H1 (cell line): ENCODE measurements at regions not wholly inside any gene's neighbourhood (a gene's known extent, or its start where the extent isn't known, plus 50 kb on each side); places are given as distances from the start of the nearest gene placed in this dataset.

Source experiments
- CTCF ChIA-PET: fragments of 300-600 bp; sonication (Branson Sonifier 250); formaldehyde crosslinking; loops from one replicate; lab custom pipeline; 2021; ENCODE audit not compliant: partially characterized antibody; lab: Charles Lee
- POLR2A ChIA-PET: fragments of 300-600 bp; sonication (Branson Sonifier 250); formaldehyde crosslinking; loops from one replicate; lab custom pipeline; 2021; ENCODE audit warnings: inconsistent platforms; ENCODE audit not compliant: partially characterized antibody; lab: Charles Lee
- DNase-seq, 2 experiments: peaks; one replicate each; pipeline versions ENCODE4 v3.0.0 to v3.0.0-alpha.2; 2010 to 2022; ENCODE audit warnings: low spot score in 2 of 2, low read depth in 1 of 2, mixed read lengths in 1 of 2
- FAIRE-seq: peaks from 2 replicates; lab custom pipeline; 2011; peaks lifted over from hg19 to GRCh38; lab: Jason Lieb, UNC
- H2AFZ ChIP-seq: 2 replicates; pipeline ENCODE4 v1.8.1; 2012; ENCODE audit warnings: low read length, inconsistent platforms
- H2AK5ac ChIP-seq: 2 replicates; pipeline ENCODE4 v1.6.1; 2013; ENCODE audit warnings: low read depth, low read length
- H2BK120ac ChIP-seq: replicated peaks from 2 replicates; pipeline ENCODE3; 2013; ENCODE audit warnings: low read depth, low read length, inconsistent platforms
- H2BK12ac ChIP-seq: 2 replicates; pipeline ENCODE4 v1.6.1; 2013; ENCODE audit warnings: low read depth, low read length
- H2BK15ac ChIP-seq: 2 replicates; pipeline ENCODE4 v1.6.1; 2013; ENCODE audit warnings: low read length
- H2BK20ac ChIP-seq: 2 replicates; pipeline ENCODE4 v1.6.1; 2013; ENCODE audit warnings: low read length
- H2BK5ac ChIP-seq: 2 replicates; pipeline ENCODE4 v1.6.1; 2013; ENCODE audit warnings: low read depth, low read length
- H3K14ac ChIP-seq: 2 replicates; pipeline ENCODE4 v1.6.1; 2013; ENCODE audit warnings: inconsistent platforms; ENCODE audit not compliant: insufficient read length
- H3K18ac ChIP-seq: 2 replicates; pipeline ENCODE4 v1.6.1; 2013; ENCODE audit warnings: low read length; ENCODE audit errors: extremely low read depth
- H3K23ac ChIP-seq: 2 replicates; pipeline ENCODE4 v1.6.1; 2013; ENCODE audit warnings: inconsistent platforms; ENCODE audit not compliant: insufficient read length
- H3K23me2 ChIP-seq: 2 replicates; pipeline ENCODE4 v1.6.1; 2013; ENCODE audit warnings: low read depth, low read length
- H3K27ac ChIP-seq: 2 replicates; pipeline ENCODE4 v1.6.1; 2011; ENCODE audit warnings: low read depth, low read length, inconsistent platforms
- H3K27me3 ChIP-seq, 4 experiments: replicated peaks in 1 of 4; 1 replicate in 1 of 4; 2 replicates in 3 of 4; pipeline versions ENCODE4 v1.6.1 to v1.8.1; 2011 to 2013; ENCODE audit warnings: low read length in 3 of 4, mild to moderate bottlenecking in 3 of 4, inconsistent platforms in 2 of 4, mixed read lengths in 2 of 4, moderate library complexity in 1 of 4; ENCODE audit not compliant: control insufficient read depth in 3 of 4, insufficient read depth in 3 of 4; ENCODE audit errors: extremely low read depth in 1 of 4
- H3K36me3 ChIP-seq, 4 experiments: 2 replicates each; pipeline versions ENCODE4 v1.6.1 to v1.8.1; 2011 to 2013; ENCODE audit warnings: mild to moderate bottlenecking in 4 of 4, low read length in 3 of 4, moderate library complexity in 2 of 4, control low read depth in 1 of 4, inconsistent platforms in 1 of 4; ENCODE audit not compliant: insufficient read depth in 4 of 4, control insufficient read depth in 2 of 4
- H3K4ac ChIP-seq: replicated peaks from 2 replicates; pipeline ENCODE3; 2013; ENCODE audit warnings: low read length, low read depth, mixed read lengths, inconsistent platforms; ENCODE audit not compliant: insufficient read length
- H3K4me1 ChIP-seq, 4 experiments: replicated peaks in 1 of 4; 1 replicate in 1 of 4; 2 replicates in 3 of 4; pipeline versions ENCODE4 v1.6.1 to v1.8.1; 2011 to 2013; ENCODE audit warnings: low read length in 3 of 4, inconsistent platforms in 2 of 4, mixed read lengths in 1 of 4; ENCODE audit not compliant: insufficient read depth in 4 of 4, control insufficient read depth in 3 of 4
- H3K4me2 ChIP-seq, 2 experiments: 2 replicates each; pipeline versions ENCODE4 v1.6.1 to v1.8.1; 2011 to 2013; ENCODE audit warnings: low read depth in 2 of 2, low read length in 2 of 2, control low read depth in 1 of 2, inconsistent platforms in 1 of 2, mild to moderate bottlenecking in 1 of 2; ENCODE audit not compliant: insufficient read depth in 1 of 2
- H3K4me3 ChIP-seq, 4 experiments: fragments of 200-600, 300-600 bp in 1 of 4; sonication (generic), shearing (Covaris generic), sonication (Bioruptor Twin) in 1 of 4; 2 replicates each; pipeline versions ENCODE4 v1.5.1 to v1.8.1; 2011 to 2016; ENCODE audit warnings: low read length in 4 of 4, low read depth in 3 of 4, control low read depth in 2 of 4, inconsistent platforms in 2 of 4, mild to moderate bottlenecking in 2 of 4, mixed read lengths in 1 of 4, moderate library complexity in 1 of 4; ENCODE audit not compliant: insufficient read depth in 2 of 4; ENCODE audit errors: extremely low read depth in 1 of 4
- H3K56ac ChIP-seq: replicated peaks from 2 replicates; pipeline ENCODE3; 2013; ENCODE audit warnings: low read depth, mild to moderate bottlenecking, mixed read lengths, low read length, inconsistent platforms; ENCODE audit not compliant: insufficient read length
- H3K79me1 ChIP-seq: 2 replicates; pipeline ENCODE4 v1.6.1; 2013; ENCODE audit warnings: low read depth, low read length, control low read depth
- H3K79me2 ChIP-seq, 2 experiments: 2 replicates each; pipeline versions ENCODE4 v1.6.1 to v1.8.1; 2012 to 2013; ENCODE audit warnings: low read length in 2 of 2, mild to moderate bottlenecking in 2 of 2, inconsistent platforms in 1 of 2; ENCODE audit not compliant: insufficient read depth in 2 of 2, control insufficient read depth in 1 of 2
- H3K9ac ChIP-seq, 4 experiments: replicated peaks in 1 of 4; 1 replicate in 1 of 4; 2 replicates in 3 of 4; pipeline versions ENCODE4 v1.6.1 to v1.8.1; 2011 to 2013; ENCODE audit warnings: low read depth in 3 of 4, low read length in 3 of 4, control low read depth in 2 of 4, mild to moderate bottlenecking in 2 of 4, moderate library complexity in 2 of 4, inconsistent platforms in 1 of 4; ENCODE audit errors: extremely low read depth in 1 of 4
- H3K9me3 ChIP-seq, 2 experiments: 2 replicates each; pipeline versions ENCODE4 v1.6.1 to v1.8.1; 2012 to 2013; ENCODE audit warnings: mild to moderate bottlenecking in 2 of 2, moderate library complexity in 2 of 2, control low read depth in 1 of 2, inconsistent platforms in 1 of 2, low read depth in 1 of 2, low read length in 1 of 2, mixed read lengths in 1 of 2; ENCODE audit not compliant: insufficient read depth in 2 of 2
- H4K20me1 ChIP-seq, 2 experiments: replicated peaks in 1 of 2; 2 replicates each; pipeline versions ENCODE3 to v1.8.1; 2011 to 2013; ENCODE audit warnings: inconsistent platforms in 2 of 2, low read length in 2 of 2, mild to moderate bottlenecking in 1 of 2; ENCODE audit not compliant: insufficient read depth in 2 of 2, control insufficient read depth in 1 of 2
- H4K5ac ChIP-seq: 2 replicates; pipeline ENCODE4 v1.6.1; 2013; ENCODE audit warnings: low read length, low read depth, mixed read lengths, inconsistent platforms; ENCODE audit not compliant: insufficient read length
- H4K8ac ChIP-seq: 2 replicates; pipeline ENCODE4 v1.8.0; 2013; ENCODE audit warnings: mild to moderate bottlenecking, moderate library complexity, low read length, inconsistent platforms; ENCODE audit not compliant: insufficient read depth; ENCODE audit errors: extremely low read depth
- H4K91ac ChIP-seq: replicated peaks from 2 replicates; pipeline ENCODE3; 2013; ENCODE audit warnings: low read length, mixed read lengths, inconsistent platforms; ENCODE audit not compliant: insufficient read length
- BCL11A ChIP-seq, 2 experiments: IDR thresholded peaks; one replicate each; pipeline ENCODE4 v1.6.1; 2011; ENCODE audit warnings: low read depth in 2 of 2, low read length in 2 of 2, mild to moderate bottlenecking in 2 of 2
- CHD2 ChIP-seq: IDR thresholded peaks from 2 replicates; pipeline ENCODE4 v1.6.1; 2012; ENCODE audit warnings: low read length, improper control_type of control experiment
- EP300 ChIP-seq, 2 experiments: IDR thresholded peaks; 1 replicate in 1 of 2; 2 replicates in 1 of 2; pipeline ENCODE4 v1.6.1; 2011 to 2012; ENCODE audit warnings: low read depth in 2 of 2, low read length in 2 of 2, mild to moderate bottlenecking in 2 of 2, borderline replicate concordance in 1 of 2, inconsistent platforms in 1 of 2, moderate library complexity in 1 of 2
- EZH2 ChIP-seq: fragments of 200-600 bp; sonication (generic); IDR thresholded peaks from 2 replicates; pipeline ENCODE4 v1.7.1; 2012; ENCODE audit warnings: low read depth, mild to moderate bottlenecking, moderate library complexity, low read length, inconsistent platforms; ENCODE audit not compliant: severe bottlenecking
- JUN ChIP-seq: IDR thresholded peaks from 2 replicates; pipeline ENCODE4 v1.6.1; 2011; ENCODE audit warnings: low read depth, mild to moderate bottlenecking, improper control_type of control experiment, low read length
- KDM1A ChIP-seq: fragments of 200-600, 300-600 bp; sonication (generic); IDR thresholded peaks from 2 replicates; pipeline ENCODE4 v1.7.1; 2016; ENCODE audit warnings: mild to moderate bottlenecking, low read length, borderline replicate concordance
- KDM5A ChIP-seq: fragments of 200-600 bp; IDR thresholded peaks from 2 replicates; pipeline ENCODE4 v1.7.1; 2012; ENCODE audit warnings: mild to moderate bottlenecking, low read length, inconsistent platforms, mixed read lengths
- MAFK ChIP-seq: IDR thresholded peaks from 2 replicates; pipeline ENCODE4 v1.6.1; 2012; ENCODE audit warnings: low read depth, mild to moderate bottlenecking, improper control_type of control experiment, low read length
- RFX5 ChIP-seq: IDR thresholded peaks from 2 replicates; pipeline ENCODE4 v1.6.1; 2011; ENCODE audit warnings: low read depth, low read length, improper control_type of control experiment, borderline replicate concordance
- SP1 ChIP-seq: IDR thresholded peaks from 2 replicates; pipeline ENCODE4 v1.6.1; 2011; ENCODE audit warnings: low read depth, low read length
- SP4 ChIP-seq: IDR thresholded peaks from 2 replicates; pipeline ENCODE4 v1.6.1; 2012; ENCODE audit warnings: low read length, inconsistent platforms
- TAF1 ChIP-seq: IDR thresholded peaks from 2 replicates; pipeline ENCODE4 v1.6.1; 2011; ENCODE audit warnings: mild to moderate bottlenecking, low read depth, low read length
- ZNF274 ChIP-seq: IDR thresholded peaks from 2 replicates; pipeline ENCODE4 v1.7.0; 2012; ENCODE audit warnings: low read length, borderline replicate concordance; ENCODE audit errors: extremely low read depth
- WGBS, 2 experiments: shearing (Covaris generic) in 1 of 2; methylation state at CpG; one replicate each; pipeline versions ENCODE4 v1.1.6 to v1.1.7; 2013 to 2015; ENCODE audit warnings: low lambda C conversion rate in 2 of 2, mixed read lengths in 2 of 2, inconsistent platforms in 1 of 2, low coverage in 1 of 2, missing lambda C conversion rate in 1 of 2; ENCODE audit not compliant: insufficient replicate concordance in 2 of 2, insufficient coverage in 1 of 2, insufficient read length in 1 of 2; ENCODE audit errors: extremely low coverage in 1 of 2, missing lambda C conversion rate in 1 of 2; 5-methylcytosine and 5-hydroxymethylcytosine counted together
- TF ChIP-seq, protein P1 (sequence below): IDR thresholded peaks from 2 replicates; pipeline ENCODE4 v1.6.1; 2011; ENCODE audit warnings: low read length, improper control_type of control experiment

DNA sequence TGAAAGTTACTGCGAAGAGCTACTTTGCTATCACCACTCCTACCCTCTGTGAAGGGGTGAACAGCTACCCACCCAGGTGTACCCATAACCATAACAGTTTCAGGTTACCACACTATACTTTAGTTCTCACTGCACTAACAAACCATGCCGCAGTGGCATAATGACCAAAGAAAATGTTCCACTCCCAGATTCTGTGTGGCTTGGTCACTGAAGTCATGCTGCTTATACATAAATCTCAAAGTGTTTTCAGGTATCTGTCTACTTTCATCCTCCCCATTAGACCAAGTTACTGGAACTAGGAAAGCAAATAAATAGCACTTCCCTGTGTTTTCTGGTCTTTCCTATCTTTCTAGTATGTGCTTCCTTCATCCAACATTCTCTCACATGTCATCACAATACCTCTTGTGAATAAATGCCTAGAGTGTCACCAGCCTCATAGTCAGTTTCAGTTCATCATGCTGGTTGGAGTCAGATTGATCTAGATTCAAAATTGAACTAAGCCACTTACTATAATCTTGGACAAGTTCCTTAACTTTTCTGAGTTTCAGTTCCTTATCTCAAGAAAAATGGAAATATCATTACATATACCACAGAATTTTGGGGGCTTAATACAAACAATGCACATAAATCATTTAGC lies 293.6 kb downstream of the FSIP2 start:
- CTCF ChIA-PET, result no interaction called here
- H3K18ac ChIP-seq, result no peak overlapping the region
- no peaks in the 10 kb centered on the region for H3K9me3 ChIP-seq
- 91% methylated on average over 2 of the region's 2 CpGs; no CpG with 5 or more reads in 1 of the 2 experiments for WGBS, 2 experiments
- no peak overlapping the region for H2BK15ac ChIP-seq
- H3K4ac ChIP-seq, result no peak overlapping the region
- H3K79me1 ChIP-seq, result no peaks in the 10 kb centered on the region
- H3K4me3 ChIP-seq, result no peak overlapping the region
- no peak overlapping the region for H3K4me2 ChIP-seq
- no peak overlapping the region for H3K14ac ChIP-seq
- H2AK5ac ChIP-seq, result no peak overlapping the region
- no peak overlapping the region for H3K9ac ChIP-seq
- no peaks in the 10 kb centered on the region for H3K4me1 ChIP-seq
- H3K79me2 ChIP-seq, result no peaks in the 10 kb centered on the region
- H3K36me3 ChIP-seq, result no peaks in the 10 kb centered on the region
- no peaks in the 10 kb centered on the region for H3K23me2 ChIP-seq
- H4K8ac ChIP-seq, result no peak overlapping the region
- POLR2A ChIA-PET, result interaction anchor here (0.6 kb wide), 1 partner anchor 16 kb away, joined by 3 read pairs; no protein-coding TSS in a partner anchor
- H2BK20ac ChIP-seq, result no peak overlapping the region
- FAIRE-seq (no peak), DNase-seq (no peak)
- H4K5ac ChIP-seq, result no peak overlapping the region
- no peaks in the 10 kb centered on the region for H3K27me3 ChIP-seq
- H3K56ac ChIP-seq, result no peak overlapping the region
- no peak overlapping the region for H3K27ac ChIP-seq
- H4K20me1 ChIP-seq, result peaks cover 0 to 2% of the 10 kb centered on the region in 2 experiments
- H2BK12ac ChIP-seq, result no peak overlapping the region
- no peak overlapping the region for H2BK120ac ChIP-seq
- no peak overlapping the region for H2BK5ac ChIP-seq
- H4K91ac ChIP-seq, result no peak overlapping the region
- H2AFZ ChIP-seq, result no peak overlapping the region
- H3K23ac ChIP-seq, result no peak overlapping the region
- TF ChIP-seq ZNF274, result no peak
- no peak for TF ChIP-seq MAFK
- no peak for TF ChIP-seq KDM1A
- TF ChIP-seq KDM5A, result no peak
- TF ChIP-seq, protein P1, sequence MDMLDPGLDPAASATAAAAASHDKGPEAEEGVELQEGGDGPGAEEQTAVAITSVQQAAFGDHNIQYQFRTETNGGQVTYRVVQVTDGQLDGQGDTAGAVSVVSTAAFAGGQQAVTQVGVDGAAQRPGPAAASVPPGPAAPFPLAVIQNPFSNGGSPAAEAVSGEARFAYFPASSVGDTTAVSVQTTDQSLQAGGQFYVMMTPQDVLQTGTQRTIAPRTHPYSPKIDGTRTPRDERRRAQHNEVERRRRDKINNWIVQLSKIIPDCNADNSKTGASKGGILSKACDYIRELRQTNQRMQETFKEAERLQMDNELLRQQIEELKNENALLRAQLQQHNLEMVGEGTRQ, result no peak
- TF ChIP-seq SP4, result no peak
- no peak for TF ChIP-seq EZH2
- TF ChIP-seq BCL11A (IDR thresholded peaks at IDR 0.05; ENCODE audit: low read depth in 2 of 2, low read length in 2 of 2), result no peak
- TF ChIP-seq RFX5, result no peak
- TF ChIP-seq JUN, result no peak
- TF ChIP-seq SP1, result no peak
- TF ChIP-seq TAF1, result no peak
- no peak for TF ChIP-seq EP300 (IDR thresholded peaks at IDR 0.05; ENCODE audit: borderline replicate concordance in 1 of 2, low read depth in 2 of 2, low read length in 2 of 2)
- no peak for TF ChIP-seq CHD2
